ENCODE measurements at regions not wholly inside any gene's neighbourhood (a gene's known extent, or its start where the extent isn't known, plus 50 kb on each side); places are given as distances from the start of the nearest gene placed in this dataset.

DNA sequence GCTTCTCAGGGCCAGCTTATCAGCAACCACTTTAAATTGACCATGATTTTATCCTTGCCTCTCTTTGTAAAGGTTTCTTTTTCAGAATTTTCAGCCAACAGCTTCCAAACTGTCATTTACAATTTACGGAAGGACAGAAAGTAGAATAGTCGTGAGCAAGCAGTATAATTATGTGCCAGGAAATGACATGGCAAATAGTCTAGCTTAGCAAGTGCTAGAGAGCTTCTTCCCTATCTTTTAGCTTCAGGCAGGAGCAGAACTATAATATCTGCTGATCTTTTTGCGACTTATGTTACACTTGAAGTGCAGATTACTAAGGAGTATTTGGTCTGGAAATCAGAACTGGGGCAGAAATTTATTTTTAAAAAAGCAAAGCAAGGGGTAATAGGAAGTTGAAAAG lies 123.0 kb upstream of the AP1S2 start:
- DNase-seq, result no peak

DNA sequence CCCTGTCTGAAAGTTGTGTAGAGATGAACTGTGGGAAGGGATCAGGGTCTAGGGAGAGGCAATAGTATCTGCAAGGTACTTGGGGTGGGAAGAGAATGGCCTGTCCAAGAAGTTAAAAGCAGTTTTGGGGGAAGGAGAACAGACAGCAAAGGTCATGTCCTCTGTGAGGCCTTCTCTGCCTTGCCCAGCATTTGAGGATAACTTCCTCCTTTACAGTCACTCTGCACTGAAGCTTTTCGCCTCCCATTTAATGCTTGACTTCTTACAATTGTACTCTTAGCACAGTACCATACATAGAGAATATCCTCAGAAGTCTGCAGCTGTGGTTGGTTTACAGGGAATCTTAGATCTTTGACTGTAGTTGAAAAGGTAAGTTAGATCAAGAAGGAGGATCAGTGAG lies 121.8 kb upstream of the AP1S2 start:
- no peak for DNase-seq

DNA sequence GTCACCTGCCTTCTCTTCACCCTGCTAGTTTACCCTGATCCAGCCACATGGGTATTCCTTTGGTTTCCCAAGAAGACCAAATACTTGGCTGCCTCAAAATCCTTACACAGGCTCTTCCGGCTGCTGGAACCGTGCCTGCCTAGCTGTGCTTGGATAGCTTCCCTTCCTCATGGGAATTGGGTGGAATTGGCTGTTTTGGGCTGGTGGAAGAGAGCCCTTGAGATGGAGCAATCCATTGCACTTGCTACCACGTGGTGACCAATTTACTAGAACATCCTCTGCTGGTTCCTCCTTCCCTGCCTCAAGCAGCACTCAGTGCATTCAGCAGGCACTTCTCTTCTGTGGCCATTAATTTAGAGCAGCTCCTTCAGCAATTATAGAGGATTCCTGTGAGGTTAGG lies 119.3 kb upstream of the AP1S2 start:
- DNase-seq, result no peak

DNA sequence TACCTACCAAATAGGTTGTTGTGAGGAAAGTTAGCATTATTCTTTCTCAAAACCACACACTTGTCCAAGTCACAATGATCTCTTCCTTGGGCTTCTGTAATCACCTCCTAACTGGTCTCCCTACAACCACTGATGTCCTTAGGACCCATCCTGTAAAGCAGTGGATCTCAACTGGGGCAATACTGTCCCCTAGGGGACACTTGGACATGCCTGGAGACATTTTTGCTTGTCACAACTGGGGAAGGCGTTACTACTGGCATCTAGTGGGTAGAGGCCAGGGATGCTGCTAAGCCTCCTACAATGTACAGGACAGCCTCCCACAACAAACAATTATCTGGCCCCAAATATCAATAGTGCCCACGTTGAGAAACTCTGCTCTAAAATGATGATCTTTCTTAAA lies 118.7 kb upstream of the AP1S2 start:
- peak in 1 of 5 experiments; percentile 19 for DNase-seq

DNA sequence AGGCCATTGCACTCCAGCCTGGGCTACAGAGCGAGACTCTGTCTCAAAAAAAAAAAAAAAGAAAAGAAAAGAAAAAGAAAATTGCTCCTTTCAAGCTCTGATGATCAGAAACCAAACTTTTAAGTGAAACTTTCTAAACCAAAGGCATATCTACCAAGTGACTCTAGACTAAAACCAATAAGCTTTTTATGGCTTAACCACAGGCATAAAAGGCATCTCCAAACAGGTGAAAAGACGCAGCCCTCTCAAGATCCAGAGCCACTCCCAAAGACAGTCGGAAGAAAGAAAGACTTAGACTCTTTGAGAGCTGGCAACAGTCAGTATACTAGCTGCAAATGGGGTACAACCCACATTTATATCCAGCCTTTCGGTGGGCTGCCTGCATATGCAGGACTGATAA lies 117.1 kb upstream of the AP1S2 start:
- no peak for DNase-seq

DNA sequence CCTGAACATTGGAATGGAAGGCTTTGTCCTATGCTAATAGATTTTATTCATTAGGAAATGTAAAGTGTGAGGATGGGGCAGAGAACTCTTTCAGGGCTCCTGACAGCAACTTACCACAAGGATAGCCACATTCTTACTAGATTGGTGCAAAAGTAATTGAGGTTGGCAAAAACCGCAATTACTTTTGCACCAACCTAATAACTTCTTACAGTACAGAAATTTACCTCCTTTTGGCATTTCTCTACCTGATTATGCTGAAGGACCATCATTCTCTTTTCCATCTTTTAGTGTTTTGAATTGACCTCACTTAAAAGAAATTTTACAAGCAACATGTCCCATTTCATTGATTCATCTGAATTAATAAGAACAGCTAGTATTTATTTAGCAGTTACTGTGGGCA lies 109.2 kb upstream of the AP1S2 start:
- DNase-seq, result no peak

DNA sequence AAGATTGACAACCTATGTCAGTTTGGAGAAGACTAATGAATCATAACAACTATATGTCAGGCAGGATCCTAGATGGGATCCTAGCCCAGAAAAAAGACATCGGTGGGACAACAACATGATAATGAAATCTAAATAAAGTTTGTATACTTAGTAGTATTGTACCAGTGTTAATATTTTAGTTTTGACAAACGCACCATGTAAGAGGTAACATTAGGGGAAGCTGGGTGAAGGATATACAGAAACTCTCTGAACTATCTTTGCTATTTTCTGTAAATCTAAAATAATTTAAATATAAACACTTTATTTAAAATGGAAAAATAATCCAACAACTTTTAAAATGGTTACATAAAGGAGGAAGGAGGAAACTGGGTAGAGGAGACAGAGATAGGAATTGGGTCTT lies 105.6 kb upstream of the AP1S2 start:
- DNase-seq, result no peak

DNA sequence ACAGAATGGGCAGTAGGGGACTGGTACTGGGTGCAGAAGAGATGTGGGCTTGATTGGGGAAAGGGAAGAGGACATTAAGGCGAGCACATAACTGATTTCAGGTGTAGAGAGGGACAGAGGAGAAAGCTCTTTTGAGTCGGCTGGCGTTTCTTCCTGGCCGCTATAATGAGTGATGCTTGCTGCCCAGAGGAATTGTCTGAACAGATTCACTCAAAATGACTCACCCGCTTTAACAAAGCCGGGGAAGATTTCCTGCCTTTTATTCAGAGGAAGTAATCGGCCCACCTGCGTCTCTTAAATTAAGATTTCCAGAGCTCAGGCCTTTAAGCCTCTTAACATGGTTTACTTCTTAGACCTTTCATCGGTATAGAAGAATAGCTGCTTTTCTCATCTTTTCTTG lies 102.1 kb upstream of the AP1S2 start:
- DNase-seq, result no peak

DNA sequence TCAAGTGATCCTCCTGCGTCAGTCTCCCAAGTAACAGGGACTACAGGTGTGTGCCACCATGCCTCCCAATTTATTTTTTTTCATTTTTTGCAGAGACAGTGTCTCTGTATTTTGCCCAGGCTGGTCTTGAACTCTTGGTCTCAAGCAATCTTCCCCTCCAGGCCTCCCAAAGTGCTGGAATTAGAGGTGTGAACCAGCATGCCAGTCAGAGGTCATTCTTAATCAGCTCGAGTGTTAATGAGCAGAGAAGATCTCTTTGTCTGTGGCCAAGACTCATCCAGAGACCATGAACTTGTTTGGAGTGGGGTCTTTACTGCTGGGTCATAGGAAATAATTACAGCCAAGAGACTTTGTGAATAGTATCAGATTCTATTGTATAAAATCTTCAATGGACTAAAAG lies 99.2 kb upstream of the AP1S2 start:
- DNase-seq, result no peak

DNA sequence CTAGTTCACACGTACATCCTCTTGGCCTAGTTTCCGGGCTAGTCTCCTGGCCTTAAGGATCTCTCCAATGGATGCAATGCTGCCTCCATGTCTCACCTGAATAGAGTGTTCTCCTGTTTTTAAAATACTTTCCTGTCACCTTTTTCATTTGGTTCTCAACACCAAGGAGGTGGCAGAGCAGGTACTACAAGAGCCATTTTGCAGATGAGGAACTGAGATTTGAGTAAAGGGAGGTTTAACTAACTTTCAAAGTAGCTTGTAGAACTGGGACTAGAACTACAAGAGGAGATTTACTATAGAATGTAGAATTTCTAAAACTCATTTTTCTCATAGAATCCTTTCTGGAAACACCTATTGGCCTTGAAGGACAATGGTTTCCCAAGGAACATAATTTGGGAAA lies 97.6 kb upstream of the AP1S2 start:
- no peak for DNase-seq

DNA sequence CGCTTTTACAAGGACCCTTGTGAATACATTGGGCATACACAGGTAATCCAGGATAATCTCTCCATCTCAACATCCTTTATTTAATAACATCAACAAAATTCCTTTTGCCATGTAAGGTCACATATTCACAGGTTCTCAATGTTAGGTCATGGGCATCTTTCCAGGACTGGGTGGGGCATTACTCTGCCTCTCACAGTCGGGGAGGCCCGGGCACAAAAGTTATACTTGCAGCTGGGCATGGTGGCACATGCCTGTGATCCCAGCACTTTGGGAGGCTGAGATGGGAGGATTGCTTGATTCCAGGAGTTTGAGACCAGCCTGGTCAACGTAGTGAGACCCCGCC lies 93.7 kb upstream of the AP1S2 start:
- DNase-seq, result no peak

DNA sequence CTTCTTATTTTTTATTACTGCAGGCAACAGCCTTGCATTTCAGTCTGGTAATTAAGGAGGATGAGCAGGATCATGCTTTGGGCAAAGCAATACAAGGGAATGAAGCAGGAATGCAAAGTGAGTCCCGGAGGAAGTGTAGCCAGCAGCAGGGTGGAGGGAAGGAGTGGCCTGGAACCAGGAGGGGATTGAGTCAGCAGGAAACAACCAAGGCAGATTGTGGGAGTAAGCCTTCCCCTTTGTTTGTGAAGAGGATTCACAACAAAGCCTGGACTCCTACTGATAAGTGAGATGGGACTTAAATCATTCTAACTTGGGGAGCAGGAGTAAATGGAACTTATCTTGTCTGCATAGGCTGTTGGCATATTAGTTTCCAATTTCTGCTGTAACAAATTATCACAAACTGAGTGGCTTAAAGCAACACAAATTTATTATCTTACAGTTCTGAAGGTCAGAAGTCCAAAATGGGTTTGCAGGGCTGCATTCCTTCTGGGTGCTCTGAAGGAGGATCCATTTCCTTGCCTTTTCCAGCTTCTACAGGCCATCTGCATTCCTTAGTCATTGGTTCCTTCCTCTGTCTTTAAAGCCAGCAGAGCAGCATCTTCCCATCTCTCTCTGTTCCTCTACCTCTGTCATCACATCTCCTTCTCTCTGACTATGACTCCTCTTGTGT lies 93.2 kb upstream of the AP1S2 start:
- DNase-seq, result no peak

DNA sequence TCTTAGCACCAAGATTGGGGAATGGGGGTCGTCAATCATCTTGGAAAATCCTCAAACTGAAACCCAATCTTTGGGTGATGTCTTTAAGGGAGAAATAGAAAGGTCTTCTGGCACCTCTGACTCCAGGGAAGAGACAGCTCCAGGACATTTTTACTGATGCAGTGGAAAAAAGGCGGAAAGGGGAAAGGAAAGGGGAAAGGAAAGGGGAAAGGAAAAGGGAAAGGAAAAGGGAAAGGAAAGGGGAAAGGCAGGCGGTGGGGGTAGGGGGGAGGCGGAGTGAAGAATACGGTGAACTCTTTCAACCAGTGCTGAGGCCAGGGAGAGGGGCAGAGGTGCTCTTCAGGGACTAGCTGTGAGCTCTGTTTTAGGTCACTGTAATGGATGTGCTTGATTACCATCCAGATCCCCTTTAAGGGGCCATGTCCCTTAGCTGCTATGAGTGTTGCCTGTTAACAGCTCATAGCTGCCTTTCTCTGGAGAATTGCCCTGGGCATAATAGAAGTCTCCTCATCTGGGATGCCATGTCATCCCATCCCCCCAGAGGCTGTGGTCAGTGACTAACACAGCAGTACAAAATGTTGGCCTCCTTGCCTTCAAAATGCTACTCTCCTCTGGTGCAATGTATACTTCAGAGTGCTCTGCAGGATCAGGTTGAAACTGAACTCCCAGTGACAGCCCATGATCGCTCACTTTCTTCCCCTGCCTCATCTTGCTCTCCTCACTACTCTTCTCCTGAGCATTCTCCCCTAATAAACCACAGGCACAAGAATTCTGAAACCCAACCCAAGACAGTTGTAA lies 92.4 kb upstream of the AP1S2 start:
- DNase-seq, result no peak

DNA sequence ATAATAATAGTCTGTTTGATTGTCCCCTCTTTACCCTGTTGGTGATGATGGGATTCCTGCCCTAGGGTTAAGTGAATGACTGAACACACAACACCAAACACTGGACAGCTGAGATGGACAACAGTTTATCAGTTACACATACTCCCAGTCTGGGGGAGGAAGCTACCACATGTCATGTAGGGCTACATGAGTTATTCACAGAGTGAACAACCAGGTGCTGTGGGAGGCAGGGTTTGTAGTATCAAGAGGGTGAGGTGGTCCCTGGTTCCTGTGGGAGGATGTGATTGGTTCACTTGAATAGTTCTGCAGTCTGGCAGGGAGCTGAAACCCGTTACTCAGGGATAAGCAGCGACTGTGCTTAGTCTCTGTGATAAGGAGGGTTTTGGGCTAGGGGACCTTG lies 88.8 kb upstream of the AP1S2 start:
- no peak for DNase-seq

DNA sequence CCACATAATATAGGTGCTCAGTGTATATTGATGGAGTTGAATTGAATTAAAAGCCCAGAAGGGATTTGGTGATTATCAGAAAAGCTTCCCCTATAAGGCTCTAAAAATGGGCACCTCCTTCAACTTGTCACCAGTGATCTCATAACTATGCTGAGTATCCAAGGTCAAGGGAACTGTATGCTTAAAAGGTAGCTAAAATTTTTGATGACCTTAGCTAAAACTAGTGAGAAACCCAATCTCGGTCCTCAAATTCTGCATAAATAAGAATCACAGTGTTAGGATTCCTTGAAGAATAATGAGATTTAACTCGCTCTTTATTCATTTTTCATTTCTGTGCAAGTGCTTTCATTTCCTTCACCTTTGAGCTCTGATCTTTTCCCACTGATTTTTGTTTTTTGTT lies 87.7 kb upstream of the AP1S2 start:
- DNase-seq, result no peak

DNA sequence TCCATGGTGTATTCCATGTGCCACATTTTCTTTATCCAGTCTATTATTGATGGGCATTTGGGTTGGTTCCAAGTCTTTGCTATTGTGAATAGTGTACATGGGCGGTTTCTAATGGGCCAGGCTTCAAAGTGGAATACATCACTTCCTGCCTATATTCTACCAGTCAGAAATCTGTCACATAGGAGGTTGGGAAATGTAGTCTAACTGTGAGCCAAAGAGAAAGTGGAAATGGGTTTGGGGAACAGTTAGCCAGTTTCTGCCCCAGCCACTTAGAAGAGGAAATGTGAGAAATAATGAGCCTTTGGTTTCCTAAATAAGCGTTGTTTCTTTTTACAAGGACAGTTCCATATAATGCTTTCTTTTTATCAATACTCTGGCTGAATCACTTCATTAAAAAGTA lies 85.1 kb upstream of the AP1S2 start:
- DNase-seq, result peak in 1 of 5 experiments; percentile 1

DNA sequence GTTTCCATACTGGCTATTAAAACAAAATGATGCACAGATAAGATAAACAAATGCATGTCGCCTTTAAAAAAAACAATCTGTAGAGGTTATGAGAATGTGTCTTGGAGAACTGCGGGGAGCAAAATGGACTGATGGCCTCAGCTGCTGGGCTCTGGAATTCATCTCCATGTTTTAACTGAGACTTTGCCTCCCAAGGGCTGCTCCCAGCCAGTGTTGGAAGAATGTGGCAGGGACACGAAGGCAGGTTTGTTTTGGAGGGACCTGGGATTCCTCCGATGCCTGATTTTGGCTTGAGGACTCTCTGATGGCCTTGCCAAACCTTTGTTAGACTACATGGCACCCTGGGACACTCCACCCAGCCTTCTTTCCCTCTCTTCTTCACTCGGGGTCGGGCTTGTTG lies 83.5 kb upstream of the AP1S2 start:
- DNase-seq, result no peak

DNA sequence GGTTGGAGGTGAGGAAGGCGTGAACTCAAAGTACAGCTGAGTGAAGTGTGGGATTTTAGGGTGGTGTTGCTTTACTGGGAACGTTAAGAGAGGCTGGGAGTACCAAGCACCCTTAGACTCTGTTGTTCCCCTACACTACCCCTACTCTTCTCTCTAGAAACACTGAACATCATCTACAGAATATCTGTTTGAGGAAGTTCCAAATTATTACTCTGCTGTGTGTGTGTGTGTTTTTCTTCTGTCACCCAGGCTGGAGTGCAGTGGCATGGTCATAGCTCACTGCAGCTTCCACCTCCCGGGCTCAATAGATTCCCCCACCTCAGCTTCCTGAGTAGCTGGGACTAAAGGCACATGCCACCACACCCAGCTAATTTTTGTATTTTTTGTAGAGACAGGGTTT lies 76.7 kb upstream of the AP1S2 start:
- DNase-seq, result no peak

DNA sequence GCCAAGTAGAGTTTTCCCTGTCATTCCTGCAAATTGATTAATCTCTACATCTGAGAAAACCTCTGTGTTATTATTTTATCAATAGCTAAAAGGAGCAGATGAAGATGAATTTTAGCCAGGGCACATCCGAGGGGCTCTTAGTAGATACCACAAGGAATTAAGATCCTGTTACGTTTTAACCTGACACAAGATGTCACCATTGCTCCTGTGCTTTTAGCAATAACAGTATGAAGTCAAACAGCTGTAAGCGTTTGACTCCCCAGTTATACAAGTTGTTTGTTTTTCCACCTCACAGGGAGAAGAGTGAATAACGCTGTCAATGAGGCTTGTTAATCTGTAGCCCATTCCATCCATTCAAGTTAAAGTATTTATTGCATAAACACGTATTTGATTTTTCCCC lies 76.0 kb upstream of the AP1S2 start:
- DNase-seq, result peak in 1 of 5 experiments; percentile 0

DNA sequence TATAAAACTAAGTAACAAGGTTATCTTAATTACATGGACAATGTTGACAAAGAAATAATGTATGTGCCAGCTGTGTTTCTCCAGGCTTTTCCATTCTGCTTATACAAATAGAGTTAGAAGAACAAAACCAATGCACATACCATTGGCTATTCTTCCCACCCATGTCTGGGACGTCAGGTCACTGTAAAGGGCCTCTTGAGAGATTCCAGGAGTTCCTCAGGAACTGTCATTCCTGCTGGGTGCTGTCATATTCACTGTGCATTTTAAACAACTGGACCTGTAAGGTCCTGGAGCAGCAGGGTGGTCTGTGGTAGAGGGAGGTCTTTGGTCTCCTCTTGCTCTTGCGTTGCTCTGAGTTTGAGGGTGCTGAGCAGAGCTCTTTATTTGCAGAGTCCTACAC lies 74.6 kb upstream of the AP1S2 start:
- no peak for DNase-seq

DNA sequence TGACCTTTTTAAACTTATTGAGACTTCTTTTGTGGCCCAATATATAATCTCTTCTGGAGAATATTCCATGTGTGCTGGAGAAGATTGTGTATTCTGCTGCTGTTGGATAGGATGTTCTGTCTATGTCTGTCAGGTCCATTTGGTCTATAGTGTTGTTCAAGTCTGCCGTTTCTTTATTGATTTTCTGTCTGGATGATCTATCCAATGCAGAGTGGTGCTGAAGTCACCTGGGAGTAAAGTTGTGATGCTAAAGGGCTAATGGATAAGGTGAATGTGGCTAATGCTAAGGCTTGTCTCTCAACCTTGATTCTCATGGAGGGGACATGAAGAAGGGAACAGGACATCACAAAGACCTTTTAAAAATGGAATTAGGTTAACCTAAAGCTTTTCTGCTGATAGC lies 72.0 kb upstream of the AP1S2 start:
- DNase-seq, result no peak

DNA sequence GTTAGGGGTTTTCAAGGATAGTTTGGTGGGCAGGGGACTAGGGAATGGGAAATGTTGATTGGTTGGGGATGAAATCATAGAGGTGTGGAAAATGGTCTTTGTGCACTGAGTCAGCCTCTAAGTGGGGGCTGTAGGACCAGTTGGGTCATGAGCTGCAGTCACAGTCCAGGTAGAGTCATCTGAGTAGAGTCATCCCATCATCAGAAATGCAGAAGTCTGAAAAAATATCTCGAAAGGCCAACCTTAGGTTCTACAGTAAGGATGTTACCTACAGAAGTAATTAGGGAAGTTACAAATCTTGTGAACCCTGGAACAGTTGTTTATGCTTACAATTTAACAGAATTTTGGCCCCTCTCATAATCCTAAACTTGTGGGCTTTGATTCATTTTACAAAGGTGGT lies 63.4 kb upstream of the AP1S2 start:
- DNase-seq, result no peak

DNA sequence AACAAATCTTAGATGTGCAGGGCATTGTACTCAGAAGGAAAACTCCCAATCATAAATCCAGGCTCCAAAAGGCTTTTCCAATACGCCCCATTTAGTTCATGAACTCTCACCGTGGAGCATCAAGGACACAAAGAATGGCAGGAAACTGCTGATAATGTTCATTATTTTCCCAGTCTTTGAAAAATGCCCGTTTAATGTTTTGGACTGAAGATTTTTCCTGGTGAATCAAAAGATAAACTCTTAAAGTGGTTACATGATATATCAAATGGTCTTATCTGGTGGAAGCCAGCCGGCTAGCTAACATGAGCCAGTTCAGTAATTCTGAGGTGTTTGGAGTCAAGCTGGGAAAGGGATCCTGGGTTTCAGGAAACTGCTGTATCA lies 62.1 kb upstream of the AP1S2 start:
- DNase-seq, result no peak

DNA sequence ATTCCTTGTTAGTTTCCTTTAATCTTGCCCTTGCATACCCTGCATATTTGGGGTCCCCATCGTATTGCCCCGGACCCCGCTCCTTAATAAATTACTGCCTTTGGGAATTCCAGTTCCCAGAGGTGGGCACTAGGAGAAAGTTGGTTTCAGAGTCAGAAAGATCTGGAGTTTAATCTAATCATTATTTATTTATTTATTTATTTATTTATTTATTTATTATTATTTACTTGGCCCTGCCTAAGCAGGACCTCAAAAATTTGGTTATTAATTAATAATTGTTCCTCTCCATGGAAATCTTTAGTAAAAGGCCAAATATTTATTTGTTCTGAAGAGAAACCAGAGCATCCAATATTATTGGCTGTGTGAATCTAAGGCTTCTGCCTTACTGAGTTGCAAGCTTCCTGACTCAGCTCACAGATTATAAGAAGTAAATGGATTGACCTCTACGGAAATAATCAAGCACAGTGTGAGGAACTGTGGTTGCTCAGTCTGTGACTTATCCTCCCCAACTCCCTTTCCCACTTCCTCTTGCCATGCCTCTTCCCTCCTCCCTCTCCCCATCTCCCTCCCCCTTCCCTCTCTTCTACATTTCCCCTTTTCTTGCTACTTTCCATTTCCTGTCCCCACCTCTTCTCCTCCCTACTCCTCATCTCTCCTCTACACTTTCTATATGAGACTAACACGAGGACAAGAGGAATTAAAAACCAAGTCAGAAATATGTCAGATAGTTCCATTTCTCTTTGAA lies 61.5 kb upstream of the AP1S2 start:
- DNase-seq, result no peak
